GM11168 (cell line): ENCODE measurements at regions not wholly inside any gene's neighbourhood (a gene's known extent, or its start where the extent isn't known, plus 50 kb on each side); places are given as distances from the start of the nearest gene placed in this dataset.

Experiments used
- in situ Hi-C: fragments of 300-500 bp; cut with MboI; formaldehyde crosslinking; loops from one replicate; pipeline ENCODE4 v1.12.0; 2022; ENCODE audit warnings: low sequenced_read_pairs; ENCODE audit not compliant: unreplicated experiment

DNA sequence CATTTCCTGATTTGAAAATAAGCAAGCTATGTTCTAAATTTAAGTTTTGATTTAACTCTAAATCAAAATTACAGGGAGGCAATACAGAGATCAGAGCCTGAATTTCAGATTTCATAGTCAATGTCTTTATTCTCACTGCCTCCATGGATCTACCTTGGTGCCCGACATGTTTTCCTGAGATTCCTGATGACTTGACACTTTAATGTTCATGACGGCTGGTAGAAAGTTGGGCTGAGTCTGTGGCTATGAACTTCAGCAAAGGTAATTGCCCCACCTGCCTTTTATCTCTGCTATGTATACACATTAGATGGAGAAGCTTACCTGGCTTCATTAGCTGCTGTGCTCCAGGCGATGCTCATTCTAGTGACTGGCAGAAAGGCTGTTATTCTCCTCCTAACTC is 1390.5 kb upstream of the CELF4 start:
- in situ Hi-C loops = no loop called here

- in situ Hi-C loops = no loop called here
These were observed 1386.0 kb upstream of the CELF4 start for GRCh38 chr18:38951633-38952032.

GRCh38 chr18:38948436-38948835 is 1382.8 kb upstream of the CELF4 start:
- in situ Hi-C loops = loop anchor here (10.0 kb wide), 1 partner anchor 404 kb away; no protein-coding TSS in a partner anchor

- in situ Hi-C loops = loop anchor here (10.0 kb wide), 1 partner anchor 400 kb away; no protein-coding TSS in a partner anchor
These were observed 1378.9 kb upstream of the CELF4 start for GRCh38 chr18:38944446-38945024.

GRCh38 chr18:38941711-38942561 is 1376.3 kb upstream of the CELF4 start:
- in situ Hi-C loops = loop anchor here (10.0 kb wide), 1 partner anchor 397 kb away; no protein-coding TSS in a partner anchor

DNA sequence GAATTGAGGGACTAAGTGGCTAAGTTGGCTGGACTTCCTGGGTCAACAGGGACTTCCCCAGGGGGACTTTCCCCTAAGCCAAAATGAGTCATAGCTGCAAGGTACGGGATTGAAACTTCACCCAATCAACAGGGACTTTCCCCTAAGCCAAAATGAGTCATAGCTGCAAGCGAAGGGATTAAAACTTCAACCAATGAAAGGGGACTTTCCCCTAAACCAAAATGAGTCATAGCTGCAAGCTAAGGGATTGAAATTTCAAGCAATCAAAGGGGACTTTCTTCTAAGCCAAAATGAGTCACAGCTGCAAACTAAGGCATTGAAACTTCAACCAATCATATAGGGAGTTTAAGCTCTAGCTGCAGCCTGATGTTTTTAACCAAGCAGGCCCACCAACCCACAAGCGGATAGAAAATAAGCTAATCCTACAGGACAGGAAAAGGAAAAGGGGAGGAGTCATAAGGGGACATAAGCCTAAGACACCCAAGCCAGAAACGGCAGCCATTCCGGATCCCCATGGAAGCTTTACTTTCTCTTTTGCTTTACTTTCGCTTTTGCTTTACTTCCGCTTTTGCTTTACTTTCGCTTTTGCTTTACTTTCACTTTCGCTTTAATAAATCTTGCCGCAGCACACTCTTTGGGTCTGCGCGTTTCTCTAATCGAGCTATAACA is 1375.4 kb upstream of the CELF4 start:
- in situ Hi-C loops = loop anchor here (10.0 kb wide), 1 partner anchor 396 kb away; no protein-coding TSS in a partner anchor

GRCh38 chr18:38940475-38940862 is 1374.9 kb upstream of the CELF4 start:
- in situ Hi-C loops = loop anchor here (10.0 kb wide), 1 partner anchor 396 kb away; no protein-coding TSS in a partner anchor

- in situ Hi-C loops = no loop called here
These were observed 1368.4 kb upstream of the CELF4 start for GRCh38 chr18:38933910-38934510.

- in situ Hi-C loops = no loop called here
These were observed 1367.7 kb upstream of the CELF4 start for GRCh38 chr18:38933322-38933721.

GRCh38 chr18:38932752-38933151 is 1367.2 kb upstream of the CELF4 start:
- in situ Hi-C loops = no loop called here

GRCh38 chr18:38931754-38932050 is 1366.1 kb upstream of the CELF4 start:
- in situ Hi-C loops = no loop called here

DNA sequence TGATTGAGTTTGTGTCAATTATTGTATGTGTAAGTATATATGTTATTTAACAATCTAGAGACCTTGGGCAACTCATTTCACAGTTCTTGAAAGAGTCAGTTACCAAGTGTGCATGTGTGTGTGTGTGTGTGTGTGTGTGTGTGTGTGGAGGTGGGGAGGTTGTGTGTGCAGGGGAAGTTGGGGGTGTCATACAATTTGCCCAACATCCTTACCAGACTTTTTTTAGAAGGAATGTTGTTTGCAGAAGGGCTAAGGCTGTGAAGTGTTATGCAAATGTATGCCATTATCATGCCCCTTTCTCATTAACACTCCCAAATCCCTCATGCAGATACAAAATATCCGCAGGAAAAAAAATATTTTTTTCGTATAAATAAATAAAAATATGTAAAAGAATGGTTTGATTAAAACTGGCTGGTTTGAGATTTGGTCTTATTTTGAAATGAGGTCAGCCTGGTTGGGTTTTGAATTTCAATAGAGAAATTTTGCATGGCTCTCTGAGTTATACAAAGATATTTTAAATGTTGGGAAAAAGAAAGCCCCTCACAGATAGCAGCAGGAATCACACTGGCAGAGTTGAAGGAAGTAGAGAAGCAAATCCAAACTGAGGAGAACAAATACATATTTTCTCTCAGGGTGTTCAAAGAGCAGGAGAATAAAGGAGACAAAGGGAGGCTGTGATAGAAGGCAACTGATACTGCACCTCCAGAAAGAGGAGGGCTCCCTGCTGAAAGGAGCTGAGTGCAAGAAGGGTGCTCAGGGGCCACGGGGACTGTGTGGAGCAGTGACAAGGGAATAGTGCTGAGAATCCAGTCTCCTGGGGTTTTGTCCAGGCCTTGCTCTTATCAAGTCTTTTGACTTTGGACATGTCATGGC is 1365.5 kb upstream of the CELF4 start:
- in situ Hi-C loops = no loop called here

- in situ Hi-C loops = no loop called here
These were observed 1357.9 kb upstream of the CELF4 start for GRCh38 chr18:38923540-38923939.

DNA sequence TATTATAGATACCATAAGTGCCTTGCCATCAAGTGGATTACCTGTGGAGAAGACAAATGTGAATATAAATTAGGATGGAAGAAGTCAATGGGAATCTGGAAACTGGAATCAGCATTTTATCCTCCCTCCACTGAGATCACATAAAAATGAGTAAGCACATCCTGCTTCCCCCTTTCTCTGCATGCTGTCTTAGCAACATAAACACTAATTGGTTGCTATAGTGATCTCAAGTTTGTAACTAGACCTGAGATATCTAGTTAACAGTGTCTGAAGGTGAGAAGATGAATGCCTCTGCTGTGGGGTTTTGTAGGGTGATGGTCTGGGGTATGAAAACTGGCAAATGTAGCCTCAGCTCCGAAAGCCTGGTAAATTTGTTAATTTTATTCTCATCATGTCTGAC is 1357.5 kb upstream of the CELF4 start:
- in situ Hi-C loops = no loop called here

DNA sequence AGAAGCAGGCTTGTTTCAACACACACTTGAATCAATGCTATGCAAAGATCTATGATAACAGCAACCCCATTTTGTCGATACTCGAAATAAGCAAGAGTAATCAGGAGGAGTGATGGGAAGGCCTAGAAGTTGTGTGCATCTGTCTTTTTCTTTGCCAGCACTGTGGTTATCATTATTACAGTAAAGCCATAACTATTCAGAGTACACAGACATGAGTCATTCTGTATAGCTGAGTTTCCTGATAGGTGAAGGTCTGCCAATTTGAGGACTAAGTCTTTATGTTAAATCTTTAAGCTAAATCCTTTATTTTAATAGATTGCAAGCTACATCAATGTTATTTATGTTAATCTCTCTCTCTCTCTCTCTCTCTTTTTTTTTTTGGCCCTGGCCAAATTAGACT is 1344.4 kb upstream of the CELF4 start:
- in situ Hi-C loops = no loop called here

DNA sequence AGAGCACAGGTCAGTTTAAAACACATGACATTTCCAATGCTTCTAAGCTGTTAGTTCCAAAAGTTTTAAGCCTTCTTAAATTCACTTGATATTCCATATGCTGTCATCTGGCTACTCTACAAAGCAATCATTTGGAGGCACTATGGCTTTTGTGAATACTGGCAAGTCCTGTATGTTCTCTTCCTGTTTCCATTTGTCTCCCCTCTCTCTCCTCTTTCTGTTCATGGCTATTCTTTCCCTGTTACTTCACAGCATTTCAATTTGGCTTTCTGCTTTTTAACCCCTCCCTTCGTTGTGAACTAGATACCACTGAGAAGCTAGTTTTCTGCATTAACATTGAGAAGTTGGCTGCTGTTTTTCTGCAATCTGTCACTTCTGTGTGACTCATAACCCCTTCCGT is 1337.2 kb upstream of the CELF4 start:
- in situ Hi-C loops = no loop called here

DNA sequence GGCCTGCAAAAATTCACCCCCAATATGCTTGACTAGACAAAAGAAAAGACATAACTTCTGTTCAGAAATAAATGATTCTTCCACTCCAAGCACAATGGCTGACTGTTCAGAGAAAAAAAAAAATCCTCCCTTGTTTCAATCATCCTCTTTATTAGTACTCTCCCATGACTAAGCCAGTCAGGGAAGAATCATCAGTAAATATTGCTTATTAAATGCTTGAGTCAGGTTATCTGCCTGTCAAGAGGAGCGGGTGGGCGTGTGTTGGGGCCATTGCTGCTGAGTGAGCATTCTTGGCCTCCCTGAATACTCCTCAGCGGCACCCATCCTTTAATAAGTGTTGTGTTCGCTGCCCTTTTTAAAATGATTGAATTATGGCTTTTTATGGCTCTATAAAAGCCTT is 1334.8 kb upstream of the CELF4 start:
- in situ Hi-C loops = no loop called here

GRCh38 chr18:38900031-38900430 is 1334.4 kb upstream of the CELF4 start:
- in situ Hi-C loops = no loop called here

DNA sequence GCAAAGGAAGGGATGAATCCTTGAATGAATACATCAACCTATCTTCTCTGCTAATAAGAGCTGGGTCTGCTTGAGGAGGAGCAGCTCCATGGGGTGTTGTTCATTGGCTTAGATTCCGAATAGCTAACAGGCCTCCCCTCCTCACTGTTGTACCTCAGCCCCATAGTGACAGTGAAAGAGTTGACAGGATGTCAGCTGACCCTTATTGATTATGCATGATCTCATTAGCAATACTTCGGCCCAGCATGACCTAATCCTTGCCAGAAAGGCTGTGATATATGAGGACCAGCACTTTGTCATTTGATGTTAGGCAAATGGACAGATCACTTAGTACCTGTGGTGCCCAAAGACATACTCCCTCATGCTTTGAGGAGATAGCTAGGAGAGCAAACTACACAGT is 1333.7 kb upstream of the CELF4 start:
- in situ Hi-C loops = no loop called here

DNA sequence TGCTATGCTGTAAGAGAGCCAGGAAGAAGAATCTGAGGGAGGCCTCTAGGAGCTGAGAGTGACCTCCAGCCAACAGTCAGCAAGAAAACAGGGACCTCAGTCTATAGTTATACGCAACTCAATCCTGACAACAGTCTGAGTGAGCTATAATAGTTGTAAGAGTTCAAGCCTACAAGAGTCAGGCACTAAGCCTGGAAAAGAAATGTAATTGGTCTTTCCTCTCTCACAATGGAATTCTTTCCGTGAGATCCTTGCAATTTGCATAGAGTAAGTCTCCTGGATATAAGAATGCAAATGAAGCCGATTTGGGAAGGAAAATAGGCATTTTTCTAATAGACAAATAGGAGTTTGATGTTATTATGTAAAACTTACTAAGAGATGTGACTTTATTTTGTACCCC is 1332.6 kb upstream of the CELF4 start:
- in situ Hi-C loops = no loop called here
